Activated naive CD8-positive, alpha-beta T cell treated with anti-CD3 and anti-CD28 coated beads, Interleukin-2, amount 10 ng/mL, durations not matched to agents 7 days and 5 days (primary cell): ENCODE measurements at regions not wholly inside any gene's neighbourhood (a gene's known extent, or its start where the extent isn't known, plus 50 kb on each side); places are given as distances from the start of the nearest gene placed in this dataset. TPM values are rescaled to one million over a fixed set of nuclear protein-coding genes. Genes with fewer than 3 reads are reported as not detected.

Experiments
- microRNA-seq: library from miRNA; unstranded; fragments of <30 nt; microRNA quantifications from one replicate; pipeline ENCODE4 v1.2.0, GENCODE V29; 2022

Small RNAs in the stretch of these regions (microRNA-seq; reads per million reads assigned to microRNA genes)
- not detected for gene MIR5701-2
